Left lung (tissue), 4 donors: ENCODE measurements at regions not wholly inside any gene's neighbourhood (a gene's known extent, or its start where the extent isn't known, plus 50 kb on each side); places are given as distances from the start of the nearest gene placed in this dataset.

Source experiments
- ATAC-seq: fragments of 200-7000 bp; cut with Tn5 transposase; one replicate; pipeline ENCODE4 v1.9.1; 2020; ENCODE audit warnings: moderate library complexity
- DNase-seq, 4 donors: peaks; one replicate each; pipeline ENCODE4 v3.0.0-alpha.2; 2013 to 2020
- H3K27ac ChIP-seq, 2 donors: fragments of 200-600 bp; sonication (generic) in 1 of 2; one replicate each; pipeline versions ENCODE4 v1.5.0 to v1.8.0; 2020 to 2021
- H3K27me3 ChIP-seq, 2 donors: fragments of 200-600 bp; sonication (generic) in 1 of 2; one replicate each; pipeline versions ENCODE4 v1.5.0 to v1.8.0; 2020 to 2021
- H3K36me3 ChIP-seq, 2 donors: fragments of 200-600 bp; sonication (generic) in 1 of 2; one replicate each; pipeline versions ENCODE4 v1.5.0 to v1.8.0; 2020 to 2021
- H3K4me1 ChIP-seq, 2 donors: fragments of 200-600 bp; one replicate each; pipeline ENCODE4 v1.8.0; 2021
- H3K4me3 ChIP-seq, 2 donors: fragments of 200-600 bp; sonication (generic) in 1 of 2; one replicate each; pipeline versions ENCODE4 v1.5.0 to v1.8.0; 2020 to 2021; ENCODE audit warnings: mild to moderate bottlenecking in 1 of 2
- H3K9me3 ChIP-seq, 2 donors: fragments of 200-600 bp; sonication (generic) in 1 of 2; one replicate each; pipeline versions ENCODE4 v1.5.0 to v1.8.0; 2020 to 2021
- CTCF ChIP-seq, 2 donors: fragments of 200-600 bp; sonication (generic) in 1 of 2; IDR thresholded peaks; one replicate each; pipeline versions ENCODE4 v1.5.0 to v1.8.0; 2021; ENCODE audit warnings: antibody characterized with exemption in 2 of 2
- intact Hi-C, 2 donors: fragments of 100-400 bp; cut with DNase I; formaldehyde crosslinking; loops; one replicate each; pipeline versions ENCODE4 v1.11.2 to v1.14.2; 2022
- donor health status: DM: no; HTN: yes; CAD: no.
- donor health status: DM: no; HTN: no; CAD: no.

GRCh38 chr18:39618265-39619003 lies 2052.8 kb upstream of the CELF4 start:
- no peaks in the 10 kb centered on the region for H3K27me3 ChIP-seq
- no peak overlapping the region for H3K4me3 ChIP-seq
- no peaks in the 10 kb centered on the region for H3K36me3 ChIP-seq
- H3K9me3 ChIP-seq = peaks cover 0 to 6% of the 10 kb centered on the region in 2 donors
- DNase-seq (peak in 1 of 4 donors; percentile 64), ATAC-seq (no peak)
- intact Hi-C loops = no loop called here
- H3K27ac ChIP-seq = no peak overlapping the region
- no peak for TF ChIP-seq CTCF (IDR thresholded peaks at IDR 0.05)
- H3K4me1 ChIP-seq = no peaks in the 10 kb centered on the region

DNA sequence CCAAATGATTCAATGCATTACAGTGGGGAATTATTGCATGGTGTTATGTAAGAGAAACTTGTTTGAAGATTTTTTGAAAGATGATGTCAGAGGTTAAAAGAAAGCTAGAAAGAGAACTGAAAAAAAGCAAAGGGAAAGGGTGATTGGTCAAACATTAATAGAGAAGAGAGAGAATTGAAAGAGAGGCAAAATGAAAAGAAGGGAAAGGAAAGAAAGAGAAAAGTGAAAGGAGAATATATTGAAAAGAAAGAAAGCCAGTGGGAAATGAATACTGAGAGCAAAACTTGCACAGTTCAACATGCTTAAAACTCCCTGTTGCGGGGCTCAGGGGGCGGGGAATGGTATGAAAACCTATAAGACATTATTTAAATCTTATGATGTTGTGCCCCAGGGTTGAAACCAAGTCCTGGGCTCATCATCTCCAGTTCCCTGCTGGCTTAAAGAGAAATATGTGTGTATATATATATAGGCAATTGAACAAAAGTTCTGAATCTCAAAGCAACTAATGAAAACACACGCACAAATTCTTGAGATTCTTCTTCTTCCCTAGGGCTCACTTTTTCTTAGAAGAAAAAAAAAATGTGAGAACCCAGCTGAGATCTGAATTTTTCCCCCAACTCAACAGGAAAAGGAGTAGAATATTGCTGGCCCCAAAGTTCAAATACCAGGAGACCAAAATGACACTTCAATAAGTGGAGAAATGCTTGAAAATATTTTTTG lies 2045.9 kb upstream of the CELF4 start:
- Histone ChIP-seq H3K27me3 (no peaks in the 10 kb centered on the region), H3K4me3 (no peak overlapping the region), H3K27ac (no peak overlapping the region), H3K36me3 (no peaks in the 10 kb centered on the region), H3K9me3 (no peaks in the 10 kb centered on the region), H3K4me1 (no peaks in the 10 kb centered on the region)
- no peak for DNase-seq
- no peak for ATAC-seq
- TF ChIP-seq CTCF (IDR thresholded peaks at IDR 0.05) = no peak
- intact Hi-C loops = no loop called here

DNA sequence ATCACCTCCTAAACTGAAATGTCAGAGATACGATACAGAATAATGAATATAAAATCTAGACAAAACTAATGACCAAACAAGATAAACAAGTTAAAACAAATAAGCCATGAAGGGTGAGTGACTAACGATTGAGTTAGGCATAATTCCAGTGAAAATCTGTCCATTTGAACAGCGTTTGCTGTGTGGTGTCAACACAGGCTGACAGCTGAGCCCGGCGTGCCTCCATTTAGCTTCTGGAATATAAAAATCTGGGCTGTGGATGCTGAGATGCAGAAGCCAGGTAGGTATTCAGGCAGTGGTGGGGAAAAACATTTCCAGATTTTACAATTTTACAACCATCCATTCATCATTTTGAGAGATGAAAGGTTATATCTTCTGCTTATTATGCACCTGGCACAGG lies 2041.4 kb upstream of the CELF4 start:
- no peak for TF ChIP-seq CTCF (IDR thresholded peaks at IDR 0.05)
- DNase-seq (no peak), ATAC-seq (no peak)
- H3K36me3 ChIP-seq = no peaks in the 10 kb centered on the region
- no peaks in the 10 kb centered on the region for H3K9me3 ChIP-seq
- no peaks in the 10 kb centered on the region for H3K4me1 ChIP-seq
- H3K27ac ChIP-seq = no peak overlapping the region
- H3K27me3 ChIP-seq = no peaks in the 10 kb centered on the region
- intact Hi-C loops = no loop called here
- H3K4me3 ChIP-seq = no peak overlapping the region

DNA sequence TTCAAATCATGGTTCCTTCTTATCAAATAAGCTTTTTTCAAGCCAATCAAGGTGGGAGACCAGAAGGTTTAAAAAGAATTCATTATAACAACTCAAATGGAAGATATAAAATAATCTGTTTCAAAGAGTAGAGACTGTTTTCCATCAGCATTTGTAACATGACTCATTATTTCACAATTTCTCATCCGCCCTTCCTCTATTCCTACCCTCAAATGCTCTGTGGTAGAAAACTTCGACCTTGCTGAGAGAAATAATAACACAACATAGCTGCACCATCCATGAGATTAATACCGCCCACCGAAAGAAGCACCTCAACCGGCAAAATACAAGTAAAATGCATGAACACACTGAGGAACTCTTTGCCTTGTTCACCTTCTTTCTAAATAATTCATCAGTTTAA lies 2039.2 kb upstream of the CELF4 start:
- intact Hi-C loops = no loop called here
- no peaks in the 10 kb centered on the region for H3K36me3 ChIP-seq
- no peaks in the 10 kb centered on the region for H3K9me3 ChIP-seq
- H3K27me3 ChIP-seq = no peaks in the 10 kb centered on the region
- ATAC-seq (no peak), DNase-seq (no peak)
- no peak overlapping the region for H3K4me3 ChIP-seq
- H3K27ac ChIP-seq = no peak overlapping the region
- TF ChIP-seq CTCF (IDR thresholded peaks at IDR 0.05) = no peak
- no peaks in the 10 kb centered on the region for H3K4me1 ChIP-seq

- Histone ChIP-seq H3K27ac (no peak overlapping the region), H3K4me1 (no peaks in the 10 kb centered on the region), H3K9me3 (no peaks in the 10 kb centered on the region), H3K36me3 (no peaks in the 10 kb centered on the region), H3K4me3 (no peak overlapping the region), H3K27me3 (no peaks in the 10 kb centered on the region)
- no peak for TF ChIP-seq CTCF (IDR thresholded peaks at IDR 0.05)
- DNase-seq (no peak), ATAC-seq (no peak)
- intact Hi-C loops = no loop called here
These were observed 2036.5 kb upstream of the CELF4 start for GRCh38 chr18:39602131-39602530.
